G401.6 (cell line): ENCODE measurements at regions not wholly inside any gene's neighbourhood (a gene's known extent, or its start where the extent isn't known, plus 50 kb on each side); places are given as distances from the start of the nearest gene placed in this dataset.

Experiments used
- FAIRE-seq: peaks from 2 replicates; lab custom pipeline; 2012; peaks lifted over from hg19 to GRCh38; lab: Jason Lieb, UNC

GRCh38 chr14:101409006-101409543, 152.2 kb upstream of the DIO3 start:
- no peak for FAIRE-seq

GRCh38 chr14:101410126-101410525, 151.2 kb upstream of the DIO3 start:
- FAIRE-seq, result no peak

GRCh38 chr14:101411151-101411550, 150.1 kb upstream of the DIO3 start:
- no peak for FAIRE-seq

- FAIRE-seq, result no peak
Measured at GRCh38 chr14:101411779-101412178, 149.5 kb upstream of the DIO3 start.

GRCh38 chr14:101412739-101413138, 148.6 kb upstream of the DIO3 start:
- no peak for FAIRE-seq

- no peak for FAIRE-seq
Measured at GRCh38 chr14:101417434-101417833, 143.9 kb upstream of the DIO3 start.

GRCh38 chr14:101418601-101419000, 142.7 kb upstream of the DIO3 start:
- no peak for FAIRE-seq

GRCh38 chr14:101426466-101426865, 134.8 kb upstream of the DIO3 start:
- no peak for FAIRE-seq

- FAIRE-seq, result no peak
Measured at GRCh38 chr14:101428409-101428808, 132.9 kb upstream of the DIO3 start.

- FAIRE-seq, result no peak
Measured at GRCh38 chr14:101435546-101435945, 125.7 kb upstream of the DIO3 start.

GRCh38 chr14:101439023-101439422, 122.3 kb upstream of the DIO3 start:
- FAIRE-seq, result no peak

- no peak for FAIRE-seq
Measured at GRCh38 chr14:101440496-101440895, 120.8 kb upstream of the DIO3 start.

GRCh38 chr14:101441710-101442109, 119.6 kb upstream of the DIO3 start:
- no peak for FAIRE-seq

- FAIRE-seq, result no peak
Measured at GRCh38 chr14:101442451-101442850, 118.8 kb upstream of the DIO3 start.

- FAIRE-seq, result no peak
Measured at GRCh38 chr14:101444116-101444515, 117.2 kb upstream of the DIO3 start.

GRCh38 chr14:101445278-101445677, 116.0 kb upstream of the DIO3 start:
- FAIRE-seq, result no peak

GRCh38 chr14:101446387-101446969, 114.8 kb upstream of the DIO3 start:
- FAIRE-seq, result no peak

- FAIRE-seq, result no peak
Measured at GRCh38 chr14:101449114-101449513, 112.2 kb upstream of the DIO3 start.

GRCh38 chr14:101451166-101451565, 110.1 kb upstream of the DIO3 start:
- FAIRE-seq, result no peak

- FAIRE-seq, result no peak
Measured at GRCh38 chr14:101453225-101453624, 108.1 kb upstream of the DIO3 start.

GRCh38 chr14:101454229-101454628, 107.1 kb upstream of the DIO3 start:
- no peak for FAIRE-seq

GRCh38 chr14:101456246-101457175, 104.8 kb upstream of the DIO3 start:
- no peak for FAIRE-seq

- no peak for FAIRE-seq
Measured at GRCh38 chr14:101457301-101457935, 103.9 kb upstream of the DIO3 start.
